GM18951 (cell line): ENCODE measurements at regions not wholly inside any gene's neighbourhood (a gene's known extent, or its start where the extent isn't known, plus 50 kb on each side); places are given as distances from the start of the nearest gene placed in this dataset.

Source experiments
- POLR2A ChIP-seq: IDR thresholded peaks from 4 replicates; pipeline ENCODE4 v1.6.1; 2011; ENCODE audit warnings: mild to moderate bottlenecking; ENCODE audit not compliant: insufficient read length, insufficient read depth; ENCODE audit errors: extremely low read depth
- in situ Hi-C: fragments of 300-500 bp; cut with MboI; formaldehyde crosslinking; loops from one replicate; pipeline ENCODE4 v1.12.0; 2022; ENCODE audit warnings: low sequenced_read_pairs, mixed read lengths, inconsistent platforms; ENCODE audit not compliant: unreplicated experiment

DNA sequence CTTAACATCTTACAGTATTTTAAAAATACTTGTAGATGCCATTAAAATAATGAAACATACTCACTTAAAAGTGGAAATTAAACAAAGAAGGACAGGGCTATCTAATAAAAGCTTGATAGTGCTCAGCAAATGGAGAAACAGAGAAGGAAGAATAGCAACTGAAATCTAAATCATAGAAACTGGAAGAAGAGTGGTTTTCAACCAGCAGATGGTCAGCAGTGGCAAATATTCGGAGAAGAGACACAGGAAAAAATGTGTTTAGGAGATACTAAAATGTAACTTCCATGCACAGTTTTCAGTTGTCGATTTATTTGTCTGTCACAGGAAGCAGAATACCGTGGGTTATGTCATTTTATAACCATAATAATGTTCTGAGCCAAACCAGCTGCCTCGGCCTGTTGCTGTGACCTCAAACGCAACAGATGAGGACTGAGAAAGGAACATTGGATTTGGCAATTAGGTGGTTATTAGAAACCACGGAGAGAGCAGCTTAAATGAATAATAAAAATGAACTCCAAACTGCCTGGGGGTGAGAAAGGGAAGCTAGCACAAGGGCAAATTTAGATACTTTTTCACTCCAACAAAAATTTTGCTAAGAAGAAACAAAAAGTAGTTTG lies 246.6 kb upstream of the KCNMB2 start:
- in situ Hi-C loops, result no loop called here

DNA sequence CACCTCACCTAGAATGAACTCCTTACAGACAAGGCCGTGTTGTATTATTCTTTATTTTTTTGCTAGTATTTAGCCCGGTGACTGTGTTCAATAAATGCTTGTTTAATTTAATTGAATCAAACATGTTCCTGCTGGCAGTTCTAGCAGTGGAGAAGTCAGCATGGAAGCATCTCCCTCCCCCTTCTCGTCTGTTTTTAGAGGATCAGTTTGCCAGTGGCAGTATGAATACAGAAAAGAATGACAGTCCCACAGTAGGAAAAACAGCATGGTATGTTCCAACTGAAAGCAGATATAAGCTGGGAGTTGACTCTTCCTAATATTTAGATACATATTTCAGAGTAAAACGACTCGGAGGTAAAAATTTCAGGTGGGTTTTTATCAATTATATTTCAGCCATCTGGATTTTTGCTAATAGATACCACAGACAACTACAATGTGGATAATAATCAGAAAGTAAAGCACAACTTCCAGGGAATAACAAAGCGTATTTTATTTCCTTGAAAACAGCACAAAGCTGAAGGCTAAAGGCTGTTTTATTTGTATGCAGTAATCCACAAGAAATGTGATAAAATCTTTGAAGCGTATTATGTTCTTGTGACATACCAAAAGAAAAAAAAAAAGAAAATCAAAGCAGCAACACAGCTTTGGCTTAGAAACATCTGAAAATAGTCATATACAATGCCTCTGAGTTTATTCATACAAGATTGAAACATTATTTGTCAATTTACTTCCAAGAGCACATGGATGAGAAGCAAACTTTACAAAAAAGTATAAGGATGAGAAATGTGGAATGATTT lies 244.5 kb upstream of the KCNMB2 start:
- in situ Hi-C loops, result no loop called here
- no peak for TF ChIP-seq POLR2A

More for the DNA sequence above, 246.6 kb upstream of the KCNMB2 start:
- no peak for TF ChIP-seq POLR2A

- in situ Hi-C loops, result no loop called here
Measured at GRCh38 chr3:178295292-178295912, 240.8 kb upstream of the KCNMB2 start.

GRCh38 chr3:178297199-178297598 lies 239.0 kb upstream of the KCNMB2 start:
- in situ Hi-C loops, result no loop called here

More at GRCh38 chr3:178295292-178295912, 240.8 kb upstream of the KCNMB2 start:
- TF ChIP-seq POLR2A, result no peak

GRCh38 chr3:178297740-178298139 lies 238.5 kb upstream of the KCNMB2 start:
- in situ Hi-C loops, result no loop called here
- no peak for TF ChIP-seq POLR2A

More at GRCh38 chr3:178297199-178297598, 239.0 kb upstream of the KCNMB2 start:
- no peak for TF ChIP-seq POLR2A

- in situ Hi-C loops, result no loop called here
- no peak for TF ChIP-seq POLR2A
Measured at GRCh38 chr3:178300441-178300959, 235.7 kb upstream of the KCNMB2 start.

GRCh38 chr3:178302966-178303930 lies 233.0 kb upstream of the KCNMB2 start:
- in situ Hi-C loops, result no loop called here
- TF ChIP-seq POLR2A, result no peak

- TF ChIP-seq POLR2A, result no peak
- in situ Hi-C loops, result no loop called here
Measured at GRCh38 chr3:178304758-178305467, 231.3 kb upstream of the KCNMB2 start.

- no peak for TF ChIP-seq POLR2A
- in situ Hi-C loops, result no loop called here
Measured at GRCh38 chr3:178306432-178307115, 229.7 kb upstream of the KCNMB2 start.

DNA sequence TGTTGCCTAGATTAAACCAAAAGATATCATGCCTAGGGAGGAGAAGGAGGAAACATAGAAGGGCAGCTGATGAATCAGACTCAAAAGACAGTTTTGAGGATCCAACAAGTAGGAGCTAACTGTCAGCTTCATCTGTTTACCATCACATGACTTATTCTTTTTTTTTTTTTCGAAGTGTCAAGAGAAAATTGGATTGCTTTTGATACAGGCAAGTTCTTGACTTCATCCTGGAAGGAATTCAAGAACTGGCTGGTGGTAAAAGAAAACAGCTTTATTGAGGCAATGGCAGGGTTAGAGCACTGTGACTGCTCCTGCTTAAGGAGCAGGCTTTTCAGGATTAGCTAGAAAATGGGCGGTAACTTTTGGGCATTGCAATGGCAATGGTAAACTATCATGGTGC lies 227.5 kb upstream of the KCNMB2 start:
- in situ Hi-C loops, result no loop called here
- TF ChIP-seq POLR2A, result no peak

DNA sequence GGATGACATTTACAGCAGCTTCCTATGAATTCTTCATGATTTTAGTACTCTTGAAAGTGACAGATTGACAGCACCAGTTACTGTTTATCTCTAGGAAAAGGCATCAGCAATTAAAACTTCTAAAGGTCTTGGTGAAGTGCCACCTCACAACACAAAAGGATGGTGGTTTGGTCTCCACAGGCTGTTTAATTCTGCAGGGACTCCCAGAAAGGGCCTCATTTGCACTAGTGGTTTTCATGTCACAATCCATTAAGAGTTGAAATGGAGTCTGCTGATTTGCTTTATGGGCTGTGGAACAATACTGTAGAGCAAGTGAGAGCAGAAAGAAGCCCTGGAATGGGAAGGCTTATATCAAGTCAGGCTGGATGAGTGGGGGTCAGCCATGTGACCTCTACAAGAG lies 225.3 kb upstream of the KCNMB2 start:
- in situ Hi-C loops, result no loop called here
- TF ChIP-seq POLR2A, result no peak
